IPS-15b (cell line): ENCODE measurements at regions not wholly inside any gene's neighbourhood (a gene's known extent, or its start where the extent isn't known, plus 50 kb on each side); places are given as distances from the start of the nearest gene placed in this dataset.
"Not testable (repeated sequence)": the region's sequence is repeated elsewhere in the genome, so short reads cannot be mapped to it uniquely, and the experiment has no call there.

Source experiments
- H3K27me3 ChIP-seq: one replicate; pipeline ENCODE4 v1.6.1; 2013; ENCODE audit warnings: low read length; ENCODE audit not compliant: control insufficient read depth, insufficient read depth
- H3K36me3 ChIP-seq: one replicate; pipeline ENCODE4 v1.6.1; 2013; ENCODE audit warnings: low read length; ENCODE audit not compliant: control insufficient read depth, insufficient read depth
- H3K4me1 ChIP-seq: one replicate; pipeline ENCODE4 v1.6.1; 2013; ENCODE audit warnings: mild to moderate bottlenecking, low read length; ENCODE audit not compliant: control insufficient read depth, insufficient read depth
- H3K4me3 ChIP-seq: one replicate; pipeline ENCODE4 v1.5.1; 2013; ENCODE audit warnings: low read depth, low read length
- H3K9ac ChIP-seq: one replicate; pipeline ENCODE4 v1.6.1; 2013; ENCODE audit warnings: low read depth, mild to moderate bottlenecking, low read length
- H3K9me3 ChIP-seq: one replicate; pipeline ENCODE4 v1.6.1; 2013; ENCODE audit warnings: mild to moderate bottlenecking, low read length; ENCODE audit not compliant: control insufficient read depth, insufficient read depth

DNA sequence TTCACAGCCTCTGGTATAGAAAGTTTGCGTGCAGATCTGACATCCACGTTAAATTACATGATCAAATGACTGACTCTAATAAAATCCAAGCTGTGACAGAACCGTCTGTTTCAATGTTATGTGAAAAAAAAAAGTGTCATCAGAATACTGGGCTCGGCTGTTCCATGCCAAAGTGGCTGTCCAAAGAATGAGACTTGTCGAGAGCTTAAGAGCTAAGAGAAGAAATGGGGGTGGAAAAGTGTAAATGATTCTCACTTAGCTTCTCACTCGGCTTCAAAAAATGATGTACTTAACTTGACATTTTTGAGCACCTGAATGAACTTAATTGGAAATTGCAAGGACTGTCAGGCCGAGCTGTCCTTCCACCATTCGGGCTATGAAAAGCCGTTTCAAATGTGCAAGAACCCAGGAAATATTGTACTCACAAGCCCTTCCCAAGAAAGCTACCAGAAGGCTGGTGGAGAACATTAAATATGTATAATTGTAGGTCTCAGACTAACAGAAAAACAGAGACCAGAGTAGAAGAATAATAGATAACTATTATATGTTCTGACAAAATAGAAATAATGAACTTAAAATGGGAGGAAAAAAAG lies 78.0 kb downstream of the DIO3 start:
- H3K4me1 ChIP-seq, result no peaks in the 10 kb centered on the region
- no peak overlapping the region for H3K4me3 ChIP-seq
- H3K9me3 ChIP-seq, result no peaks in the 10 kb centered on the region
- H3K27me3 ChIP-seq, result no peaks in the 10 kb centered on the region
- no peak overlapping the region for H3K9ac ChIP-seq
- H3K36me3 ChIP-seq, result no peaks in the 10 kb centered on the region

GRCh38 chr14:101643651-101644050 lies 82.4 kb downstream of the DIO3 start:
- no peaks in the 10 kb centered on the region for H3K9me3 ChIP-seq
- no peak overlapping the region for H3K9ac ChIP-seq
- no peaks in the 10 kb centered on the region for H3K36me3 ChIP-seq
- H3K27me3 ChIP-seq, result no peaks in the 10 kb centered on the region
- H3K4me3 ChIP-seq, result no peak overlapping the region
- no peaks in the 10 kb centered on the region for H3K4me1 ChIP-seq

- Histone ChIP-seq H3K9ac (no peak overlapping the region), H3K9me3 (no peaks in the 10 kb centered on the region), H3K27me3 (no peaks in the 10 kb centered on the region), H3K4me1 (no peaks in the 10 kb centered on the region), H3K4me3 (no peak overlapping the region), H3K36me3 (no peaks in the 10 kb centered on the region)
These were observed 92.8 kb downstream of the DIO3 start for GRCh38 chr14:101654051-101654450.

DNA sequence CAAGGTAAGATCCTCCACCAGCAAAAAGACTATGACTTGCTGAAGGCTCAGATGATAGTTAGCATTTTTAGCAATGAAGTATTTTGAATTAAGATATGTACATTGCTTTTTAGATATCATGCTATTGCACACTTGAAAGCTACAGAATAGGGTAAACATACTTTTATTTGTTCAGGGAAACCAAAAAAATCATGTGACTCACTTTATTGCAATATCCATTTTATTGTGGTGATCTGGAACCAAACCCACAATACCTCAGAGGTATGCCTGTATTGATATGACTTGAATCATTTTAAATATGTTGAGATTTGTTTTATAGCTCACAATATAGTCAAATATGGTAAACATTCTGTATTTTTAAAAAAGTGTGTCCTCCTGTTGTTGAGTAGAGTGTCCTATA lies 96.1 kb downstream of the DIO3 start:
- Histone ChIP-seq H3K4me3 (no peak overlapping the region), H3K9me3 (no peaks in the 10 kb centered on the region), H3K4me1 (no peaks in the 10 kb centered on the region), H3K27me3 (no peaks in the 10 kb centered on the region), H3K9ac (no peak overlapping the region), H3K36me3 (no peaks in the 10 kb centered on the region)

- no peaks in the 10 kb centered on the region for H3K27me3 ChIP-seq
- no peaks in the 10 kb centered on the region for H3K4me1 ChIP-seq
- H3K9ac ChIP-seq, result no peak overlapping the region
- no peak overlapping the region for H3K4me3 ChIP-seq
- no peaks in the 10 kb centered on the region for H3K9me3 ChIP-seq
- no peaks in the 10 kb centered on the region for H3K36me3 ChIP-seq
These were observed 95.9 kb upstream of the PPP2R5C start for GRCh38 chr14:101665478-101666078.

- no peaks in the 10 kb centered on the region for H3K4me1 ChIP-seq
- no peak overlapping the region for H3K9ac ChIP-seq
- H3K4me3 ChIP-seq, result no peak overlapping the region
- H3K36me3 ChIP-seq, result no peaks in the 10 kb centered on the region
- H3K27me3 ChIP-seq, result no peaks in the 10 kb centered on the region
- no peaks in the 10 kb centered on the region for H3K9me3 ChIP-seq
These were observed 95.2 kb upstream of the PPP2R5C start for GRCh38 chr14:101666264-101666663.

GRCh38 chr14:101669629-101670028 lies 91.9 kb upstream of the PPP2R5C start:
- Histone ChIP-seq H3K27me3 (no peaks in the 10 kb centered on the region), H3K36me3 (no peaks in the 10 kb centered on the region), H3K4me1 (no peaks in the 10 kb centered on the region), H3K9ac (no peak overlapping the region), H3K9me3 (no peaks in the 10 kb centered on the region), H3K4me3 (no peak overlapping the region)

DNA sequence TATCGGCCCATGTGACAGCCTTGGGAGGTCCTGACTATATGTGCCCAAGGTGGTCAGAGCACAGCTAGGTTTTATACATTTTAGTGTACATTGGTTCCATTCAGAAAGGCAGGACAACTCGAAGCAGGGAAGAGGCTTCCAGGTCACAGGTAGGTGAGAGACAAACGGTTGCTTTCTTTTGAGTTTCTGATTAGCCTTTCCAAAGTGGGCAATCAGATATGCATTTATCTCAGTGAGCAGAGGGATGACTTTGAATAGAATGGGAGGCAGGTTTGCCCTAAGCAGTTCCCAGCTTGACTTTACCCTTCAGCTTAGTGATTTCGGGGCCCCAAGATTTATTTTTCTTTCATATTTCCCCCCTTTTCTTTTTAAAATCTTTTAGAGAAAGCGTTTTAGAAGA lies 87.6 kb upstream of the PPP2R5C start:
- no peak overlapping the region for H3K4me3 ChIP-seq
- no peaks in the 10 kb centered on the region for H3K4me1 ChIP-seq
- no peaks in the 10 kb centered on the region for H3K9me3 ChIP-seq
- peaks cover 5% of the 10 kb centered on the region for H3K27me3 ChIP-seq
- no peak overlapping the region for H3K9ac ChIP-seq
- no peaks in the 10 kb centered on the region for H3K36me3 ChIP-seq

DNA sequence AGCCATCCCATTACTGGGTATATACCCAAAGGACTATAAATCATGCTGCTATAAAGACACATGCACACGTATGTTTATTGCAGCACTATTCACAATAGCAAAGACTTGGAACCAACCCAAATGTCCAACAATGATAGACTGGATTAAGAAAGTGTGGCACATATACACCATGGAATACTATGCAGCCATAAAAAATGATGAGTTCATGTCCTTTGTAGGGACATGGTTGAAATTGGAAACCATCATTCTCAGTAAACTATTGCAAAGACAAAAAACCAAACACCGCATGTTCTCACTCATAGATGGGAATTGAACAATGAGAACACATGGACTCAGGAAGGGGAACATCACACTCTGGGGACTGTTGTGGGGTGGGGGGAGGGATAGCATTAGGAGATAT lies 85.7 kb upstream of the PPP2R5C start:
- H3K4me3 ChIP-seq, H3K9me3 ChIP-seq, H3K36me3 ChIP-seq, H3K9ac ChIP-seq, H3K27me3 ChIP-seq, H3K4me1 ChIP-seq: not testable (repeated sequence)

DNA sequence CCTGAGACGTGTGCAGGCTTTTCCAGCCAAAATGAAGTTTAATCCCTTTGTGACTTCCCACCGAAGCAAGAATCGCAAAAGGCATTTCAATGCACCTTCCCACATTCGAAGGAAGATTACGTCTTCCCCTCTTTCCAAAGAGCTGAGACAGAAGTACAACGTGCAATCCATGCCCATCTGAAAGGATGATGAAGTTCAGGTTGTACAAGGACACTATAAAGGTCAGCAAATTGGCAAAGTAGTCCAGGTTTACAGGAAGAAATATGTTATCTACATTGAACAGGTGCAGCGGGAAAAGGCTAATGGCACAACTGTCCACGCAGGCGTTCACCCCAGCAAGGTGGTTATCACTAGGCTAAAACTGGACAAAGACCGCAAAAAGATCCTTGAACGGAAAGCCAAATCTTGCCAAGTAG lies 83.6 kb upstream of the PPP2R5C start:
- H3K36me3 ChIP-seq, H3K9me3 ChIP-seq, H3K9ac ChIP-seq, H3K4me1 ChIP-seq, H3K4me3 ChIP-seq: not testable (repeated sequence)
- H3K27me3 ChIP-seq, result peaks cover 14% of the 10 kb centered on the region

GRCh38 chr14:101681795-101682194 lies 79.7 kb upstream of the PPP2R5C start:
- no peak overlapping the region for H3K9ac ChIP-seq
- H3K9me3 ChIP-seq, result no peaks in the 10 kb centered on the region
- peaks cover 2% of the 10 kb centered on the region for H3K4me1 ChIP-seq
- H3K4me3 ChIP-seq, result no peak overlapping the region
- peaks cover 43% of the 10 kb centered on the region for H3K27me3 ChIP-seq
- H3K36me3 ChIP-seq, result no peaks in the 10 kb centered on the region

DNA sequence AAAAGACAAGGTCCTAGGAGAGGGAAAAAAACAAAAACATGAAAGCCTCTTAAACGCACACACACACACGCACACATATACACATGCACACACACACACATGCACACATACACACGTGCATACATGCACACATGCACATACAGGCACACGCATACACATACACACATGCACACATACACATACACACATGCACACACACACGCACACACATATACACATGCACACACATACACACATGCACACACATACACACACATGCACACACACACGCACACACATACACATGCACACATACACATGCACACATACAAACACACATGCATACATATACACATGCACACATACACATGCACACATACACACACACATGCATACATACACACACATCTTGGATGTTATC lies 78.1 kb upstream of the PPP2R5C start:
- Histone ChIP-seq H3K9ac (no peak overlapping the region), H3K9me3 (no peaks in the 10 kb centered on the region), H3K4me1 (peaks cover 2% of the 10 kb centered on the region), H3K4me3 (no peak overlapping the region), H3K36me3 (no peaks in the 10 kb centered on the region), H3K27me3 (peaks cover 51% of the 10 kb centered on the region)
